CD4-positive, alpha-beta T cell (primary cell): ENCODE measurements at regions not wholly inside any gene's neighbourhood (a gene's known extent, or its start where the extent isn't known, plus 50 kb on each side); places are given as distances from the start of the nearest gene placed in this dataset.

Experiments
- ATAC-seq: fragments of 200-7000 bp; cut with Tn5 transposase; one replicate; pipeline ENCODE4 v1.10.0; 2022; ENCODE audit warnings: mild to moderate bottlenecking; ENCODE audit not compliant: poor library complexity
- CTCF ChIA-PET: fragments of 350-600 bp; sonication (Branson Sonifier 250); formaldehyde crosslinking; loops from one replicate; lab custom pipeline; 2021; ENCODE audit warnings: antibody characterized with exemption, inconsistent platforms; lab: Charles Lee
- POLR2A ChIA-PET: fragments of 350-600 bp; sonication (Branson Sonifier 250); formaldehyde crosslinking; loops from one replicate; lab custom pipeline; 2021; ENCODE audit warnings: antibody characterized with exemption, inconsistent platforms; lab: Charles Lee
- DNase-seq, 14 experiments: peaks; one replicate each; pipeline ENCODE4 v3.0.0-alpha.2; 2013 to 2020; ENCODE audit warnings: mixed read lengths in 2 of 14
- H3K27ac ChIP-seq, 2 donors: one replicate each; pipeline versions ENCODE4 v1.5.1 to v1.7.0; 2013; ENCODE audit warnings: low read length in 2 of 2, low read depth in 1 of 2, mild to moderate bottlenecking in 1 of 2
- H3K27me3 ChIP-seq, 2 experiments: 1 replicate in 1 of 2; 2 replicates in 1 of 2; pipeline versions ENCODE4 v1.6.1 to v1.7.0; 2013; ENCODE audit warnings: low read length in 2 of 2, control low read depth in 1 of 2, mild to moderate bottlenecking in 1 of 2, moderate library complexity in 1 of 2; ENCODE audit not compliant: insufficient read depth in 2 of 2, control insufficient read depth in 1 of 2
- H3K36me3 ChIP-seq: one replicate; pipeline ENCODE4 v1.6.1; 2013; ENCODE audit warnings: low read length, control low read depth; ENCODE audit not compliant: insufficient read depth
- H3K4me1 ChIP-seq: one replicate; pipeline ENCODE4 v1.6.1; 2013; ENCODE audit warnings: low read length, control low read depth; ENCODE audit not compliant: insufficient read depth
- H3K4me3 ChIP-seq: one replicate; pipeline ENCODE4 v1.5.1; 2013; ENCODE audit warnings: mild to moderate bottlenecking, low read length, moderate library complexity
- H3K9me3 ChIP-seq, 2 experiments: 1 replicate in 1 of 2; 2 replicates in 1 of 2; pipeline versions ENCODE4 v1.6.1 to v1.7.0; 2013; ENCODE audit warnings: low read length in 2 of 2, mild to moderate bottlenecking in 2 of 2, control low read depth in 1 of 2, moderate library complexity in 1 of 2; ENCODE audit not compliant: control insufficient read depth in 1 of 2, insufficient read depth in 1 of 2
- H3K27ac Mint-ChIP-seq: one replicate; pipeline ENCODE4 v1.8.0; 2020; ENCODE audit warnings: mixed read lengths
- H3K27me3 Mint-ChIP-seq: one replicate; pipeline ENCODE4 v1.8.0; 2021; ENCODE audit warnings: mixed read lengths
- H3K36me3 Mint-ChIP-seq: one replicate; pipeline ENCODE4 v1.8.0; 2021; ENCODE audit warnings: low read depth, mixed read lengths
- H3K4me1 Mint-ChIP-seq: one replicate; pipeline ENCODE4 v1.8.0; 2021; ENCODE audit warnings: low read depth, mixed read lengths
- H3K4me3 Mint-ChIP-seq: one replicate; pipeline ENCODE4 v1.8.0; 2020; ENCODE audit warnings: mild to moderate bottlenecking, mixed read lengths
- H3K9me3 Mint-ChIP-seq: one replicate; pipeline ENCODE4 v1.8.0; 2020; ENCODE audit warnings: mixed read lengths
- CTCF ChIP-seq: fragments of 200-600 bp; IDR thresholded peaks from one replicate; pipeline ENCODE4 v1.8.0; 2022; ENCODE audit warnings: antibody characterized with exemption, mild to moderate bottlenecking
- intact Hi-C, 2 experiments: fragments of 100-400 bp; cut with DNase I in 1 of 2; cut with micrococcal nuclease in 1 of 2; formaldehyde crosslinking; loops; one replicate each; pipeline versions ENCODE4 v1.15.1 to v1.9.0; 2023 to 2025; cut with DNase I, micrococcal nuclease

GRCh38 chr5:153116916-153117315 is 373.6 kb upstream of the GRIA1 start:
- H3K4me3 Mint-ChIP-seq, result no peak overlapping the region
- no peaks in the 10 kb centered on the region for H3K27me3 Mint-ChIP-seq
- Histone ChIP-seq H3K4me3 (no peak overlapping the region), H3K4me1 (no peaks in the 10 kb centered on the region), H3K36me3 (no peaks in the 10 kb centered on the region), H3K27ac (no peak overlapping the region), H3K27me3 (no peaks in the 10 kb centered on the region), H3K9me3 (no peaks in the 10 kb centered on the region)
- no peaks in the 10 kb centered on the region for H3K36me3 Mint-ChIP-seq
- ATAC-seq (no peak), DNase-seq (no peak)
- no peak for TF ChIP-seq CTCF
- H3K27ac Mint-ChIP-seq, result no peak overlapping the region
- H3K9me3 Mint-ChIP-seq, result peaks cover 8% of the 10 kb centered on the region
- intact Hi-C loops, result no loop called here
- ChIA-PET CTCF (no interaction called here), POLR2A (no interaction called here)
- no peaks in the 10 kb centered on the region for H3K4me1 Mint-ChIP-seq

- DNase-seq, result no peak
- intact Hi-C loops, result no loop called here
- ChIA-PET POLR2A (no interaction called here), CTCF (no interaction called here)
- TF ChIP-seq CTCF, result no peak
- no peak for ATAC-seq
- H3K27me3 Mint-ChIP-seq, result no peaks in the 10 kb centered on the region
- Histone ChIP-seq H3K27me3 (no peaks in the 10 kb centered on the region), H3K4me1 (no peaks in the 10 kb centered on the region), H3K27ac (no peak overlapping the region), H3K9me3 (no peaks in the 10 kb centered on the region), H3K4me3 (no peak overlapping the region), H3K36me3 (no peaks in the 10 kb centered on the region)
- no peak overlapping the region for H3K27ac Mint-ChIP-seq
- peaks cover 7% of the 10 kb centered on the region for H3K9me3 Mint-ChIP-seq
- no peak overlapping the region for H3K4me3 Mint-ChIP-seq
- no peaks in the 10 kb centered on the region for H3K36me3 Mint-ChIP-seq
- no peaks in the 10 kb centered on the region for H3K4me1 Mint-ChIP-seq
Observed at GRCh38 chr5:153118018-153118417, 372.5 kb upstream of the GRIA1 start.

GRCh38 chr5:153122403-153122802 is 368.1 kb upstream of the GRIA1 start:
- H3K27ac ChIP-seq, result no peak overlapping the region
- no peak overlapping the region for H3K4me3 ChIP-seq
- no peak for DNase-seq
- intact Hi-C loops, result no loop called here
- ChIA-PET POLR2A (no interaction called here), CTCF (no interaction called here)
- H3K36me3 ChIP-seq, result no peaks in the 10 kb centered on the region
- Mint-ChIP-seq H3K4me3 (no peak overlapping the region), H3K9me3 (peaks cover 2% of the 10 kb centered on the region), H3K4me1 (no peaks in the 10 kb centered on the region), H3K27me3 (no peaks in the 10 kb centered on the region), H3K27ac (no peak overlapping the region), H3K36me3 (no peaks in the 10 kb centered on the region)
- no peak for TF ChIP-seq CTCF
- ATAC-seq, result no peak
- H3K4me1 ChIP-seq, result no peaks in the 10 kb centered on the region
- H3K27me3 ChIP-seq, result no peaks in the 10 kb centered on the region
- H3K9me3 ChIP-seq, result no peaks in the 10 kb centered on the region
